Stimulated activated CD8-positive, alpha-beta memory T cell treated with anti-CD3 and anti-CD28 coated beads, Interleukin-15, amount 100 ng/mL, for 4 hours (primary cell): ENCODE measurements at regions not wholly inside any gene's neighbourhood (a gene's known extent, or its start where the extent isn't known, plus 50 kb on each side); places are given as distances from the start of the nearest gene placed in this dataset.
"Not testable (repeated sequence)": the region's sequence is repeated elsewhere in the genome, so short reads cannot be mapped to it uniquely, and the experiment has no call there.

Source experiments
- DNase-seq, 2 donors: peaks; one replicate each; pipeline ENCODE4 v3.0.0-alpha.2; 2020; ENCODE audit warnings: low read depth in 2 of 2

GRCh38 chr18:10351219-10351818, 103.1 kb upstream of the APCDD1 start:
- no peak for DNase-seq

DNA sequence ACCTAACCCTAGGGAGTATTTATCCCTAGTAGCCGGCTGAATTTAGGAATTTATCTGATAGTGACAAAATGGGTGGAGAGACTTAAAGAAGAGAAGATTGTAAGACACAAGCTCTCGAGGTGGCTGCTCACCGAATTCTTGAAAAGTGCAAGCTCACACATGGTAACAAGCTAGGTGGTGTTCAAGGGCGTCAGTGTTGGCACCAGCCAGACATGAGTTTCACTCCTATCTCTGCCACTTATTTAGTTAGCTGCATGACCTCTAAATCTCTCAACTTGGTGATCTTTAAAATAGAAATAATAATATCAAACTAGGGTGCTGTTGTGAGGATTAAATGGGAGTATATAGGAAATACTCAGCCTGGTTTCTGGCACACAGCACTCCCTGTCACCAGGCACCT, 102.6 kb upstream of the APCDD1 start:
- DNase-seq: no peak

DNA sequence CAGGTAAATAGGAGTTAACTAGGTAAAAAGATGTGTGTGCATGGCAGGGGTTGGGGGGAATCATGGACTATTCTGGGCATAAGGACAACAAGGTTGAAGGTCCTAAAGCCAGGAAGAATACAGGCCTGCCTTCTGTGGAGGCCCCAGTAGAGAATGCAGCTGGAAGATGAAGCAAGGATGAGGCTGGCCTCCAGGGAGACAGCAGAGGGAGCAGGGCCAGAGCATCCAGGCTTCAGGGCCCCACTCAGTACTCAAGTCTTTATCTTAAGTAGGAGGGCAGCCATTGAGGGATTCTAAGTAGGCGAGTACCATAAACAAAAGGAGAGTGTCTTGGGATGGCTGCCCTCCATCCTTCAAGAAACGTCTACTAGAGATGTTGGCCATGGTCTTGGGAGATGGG, 101.8 kb upstream of the APCDD1 start:
- no peak for DNase-seq

DNA sequence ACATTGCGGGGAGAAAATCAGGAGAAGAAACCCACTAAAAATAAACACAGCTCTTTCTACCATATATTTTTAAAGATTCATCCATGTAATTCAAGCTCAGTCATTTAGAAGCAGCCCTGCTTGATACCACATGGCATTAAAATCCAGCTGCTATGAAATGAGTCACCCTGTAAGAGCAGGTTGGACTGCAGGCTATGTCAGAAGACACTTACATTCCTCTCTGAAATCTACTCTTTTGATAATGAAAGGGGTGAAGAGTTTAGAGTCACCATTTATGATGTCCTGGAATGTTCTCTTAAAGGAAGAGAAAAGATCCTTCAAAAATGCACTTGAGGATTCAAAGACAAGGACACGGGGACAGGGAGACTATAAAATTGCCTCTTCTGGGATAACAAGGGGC, 100.6 kb upstream of the APCDD1 start:
- no peak for DNase-seq

GRCh38 chr18:10354241-10354811, 100.1 kb upstream of the APCDD1 start:
- DNase-seq: no peak

- no peak for DNase-seq
These were observed 99.5 kb upstream of the APCDD1 start for GRCh38 chr18:10354890-10355289.

- not testable (repeated sequence) for DNase-seq
These were observed 97.4 kb upstream of the APCDD1 start for GRCh38 chr18:10356999-10357398.

GRCh38 chr18:10361660-10362059, 92.8 kb upstream of the APCDD1 start:
- no peak for DNase-seq

DNA sequence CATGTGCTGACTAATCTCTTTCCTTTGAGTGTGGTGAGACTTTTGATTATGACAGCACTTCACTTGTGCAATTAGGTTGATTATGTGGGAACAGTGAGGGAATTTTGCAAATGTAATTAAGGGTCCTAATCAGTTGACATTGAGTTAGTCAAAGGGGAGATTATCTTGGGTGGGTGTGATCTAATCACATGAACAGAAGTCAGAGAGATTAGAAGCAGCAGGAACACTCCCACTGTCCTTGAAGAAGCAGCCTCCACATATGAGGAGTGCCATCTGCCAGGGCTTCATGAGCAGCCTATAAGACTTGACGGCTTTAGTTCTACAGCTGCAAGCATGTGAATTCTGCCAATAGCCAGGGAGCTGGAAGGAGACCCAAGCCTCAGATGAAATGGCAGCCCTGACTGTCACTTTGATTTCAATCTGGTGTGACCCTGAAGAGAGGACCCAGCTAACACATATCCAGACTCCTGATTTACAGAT, 89.4 kb upstream of the APCDD1 start:
- DNase-seq: no peak

DNA sequence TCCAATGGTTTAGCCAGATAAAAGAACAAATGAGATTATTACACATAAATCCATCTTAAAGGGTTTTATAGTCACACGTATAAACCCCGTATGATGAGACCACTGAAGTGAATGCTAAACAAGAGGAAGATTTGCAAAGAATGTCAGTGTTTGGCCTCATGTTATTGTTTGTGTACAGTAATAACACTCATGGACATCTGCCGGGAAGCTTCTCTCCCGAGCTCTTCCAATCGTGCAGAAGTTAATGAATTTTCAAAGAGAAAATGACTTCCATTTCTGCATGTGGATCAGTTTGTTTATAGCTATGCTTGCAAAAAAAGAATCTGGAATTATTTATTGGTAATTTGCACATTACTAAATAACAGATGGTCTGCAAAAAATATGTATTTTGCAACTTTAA, 88.5 kb upstream of the APCDD1 start:
- no peak for DNase-seq

DNA sequence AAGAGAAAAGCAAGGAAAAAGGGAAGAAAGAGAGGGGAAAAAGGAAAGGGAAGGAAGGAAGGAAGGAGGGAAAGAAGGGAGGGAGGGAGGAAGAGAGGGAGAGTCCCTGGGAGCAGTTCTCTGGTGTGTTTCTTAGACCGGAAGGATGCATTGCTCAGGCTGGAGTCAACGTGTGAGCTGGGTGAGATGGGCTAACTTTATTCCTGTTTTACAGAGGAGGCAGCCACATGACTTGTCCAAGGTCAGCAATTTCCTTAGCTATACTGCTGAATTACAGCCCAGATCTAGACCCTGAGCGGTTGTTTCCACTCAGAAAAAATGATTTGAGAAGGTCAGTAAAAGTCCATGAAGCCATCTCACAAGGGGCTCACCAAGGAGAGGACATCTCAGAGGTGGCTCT, 86.6 kb upstream of the APCDD1 start:
- DNase-seq: no peak

DNA sequence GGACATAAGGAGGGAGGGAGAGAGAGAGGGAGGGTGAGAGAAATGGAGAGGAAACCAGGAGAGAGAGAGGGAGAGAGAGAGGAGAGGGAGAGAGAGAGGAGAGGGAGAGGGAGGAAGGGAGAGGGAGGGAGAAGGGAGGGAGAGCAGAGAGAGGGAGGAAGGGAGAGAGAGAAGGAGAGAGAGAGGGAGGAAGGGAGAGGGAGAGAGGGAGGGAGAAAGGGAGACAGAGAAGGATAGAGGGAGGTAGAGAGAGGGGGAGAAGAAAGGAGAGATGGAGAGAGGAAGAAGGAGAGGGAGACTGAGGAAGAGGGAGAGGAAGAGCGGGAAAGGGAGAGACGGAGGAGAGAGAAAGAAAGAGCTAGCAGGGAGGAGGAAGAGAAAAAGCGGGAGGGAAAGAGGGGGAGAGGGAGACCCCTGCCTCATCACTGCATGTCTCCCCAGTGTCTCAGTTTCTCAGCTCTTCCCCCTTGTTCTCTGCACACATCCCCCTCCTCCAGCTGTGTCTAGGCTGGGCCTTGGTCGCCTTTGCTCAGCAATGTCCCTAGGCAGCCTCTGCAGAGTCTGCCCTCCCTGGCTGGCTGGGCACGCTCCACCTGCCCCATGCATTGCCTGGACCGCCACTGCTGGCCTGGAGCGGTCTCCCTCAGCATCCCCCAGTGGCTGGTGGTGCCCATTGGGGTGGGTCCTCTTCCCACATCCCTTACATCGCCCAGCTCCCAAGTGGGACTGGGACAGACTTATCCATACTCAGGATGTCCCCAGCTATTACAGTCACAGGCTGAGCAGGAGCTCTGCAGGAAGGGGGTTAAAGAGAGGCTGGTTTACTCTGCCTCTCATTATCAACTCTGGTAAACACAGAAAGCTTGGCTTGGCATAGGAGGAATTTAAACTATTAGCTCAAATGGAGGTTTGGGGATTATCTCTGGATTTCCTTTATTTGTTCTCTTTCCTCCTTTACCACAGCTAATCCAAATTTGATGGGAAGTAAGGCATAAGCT, 85.7 kb upstream of the APCDD1 start:
- DNase-seq: no peak

- no peak for DNase-seq
These were observed 83.7 kb upstream of the APCDD1 start for GRCh38 chr18:10370716-10371115.

DNA sequence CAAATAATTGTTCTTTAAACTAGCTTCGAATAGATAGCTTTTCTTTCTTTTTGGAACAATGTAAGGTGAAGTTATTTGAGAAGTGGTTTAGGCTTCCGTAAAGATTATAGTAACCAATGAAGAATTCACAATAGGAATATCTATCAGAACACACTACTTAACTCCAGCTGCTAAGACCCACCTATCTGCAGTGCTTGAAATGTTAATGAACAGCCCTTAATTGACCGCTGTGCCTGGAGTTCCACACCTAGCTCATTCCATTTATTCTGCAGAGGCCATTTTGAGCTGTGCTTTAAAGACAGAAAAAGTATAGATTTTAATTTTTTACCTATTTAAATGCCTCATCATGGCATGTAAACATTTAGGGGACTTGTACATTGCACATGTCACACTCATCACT, 83.3 kb upstream of the APCDD1 start:
- DNase-seq: no peak

- DNase-seq: no peak
These were observed 80.2 kb upstream of the APCDD1 start for GRCh38 chr18:10374195-10374594.

DNA sequence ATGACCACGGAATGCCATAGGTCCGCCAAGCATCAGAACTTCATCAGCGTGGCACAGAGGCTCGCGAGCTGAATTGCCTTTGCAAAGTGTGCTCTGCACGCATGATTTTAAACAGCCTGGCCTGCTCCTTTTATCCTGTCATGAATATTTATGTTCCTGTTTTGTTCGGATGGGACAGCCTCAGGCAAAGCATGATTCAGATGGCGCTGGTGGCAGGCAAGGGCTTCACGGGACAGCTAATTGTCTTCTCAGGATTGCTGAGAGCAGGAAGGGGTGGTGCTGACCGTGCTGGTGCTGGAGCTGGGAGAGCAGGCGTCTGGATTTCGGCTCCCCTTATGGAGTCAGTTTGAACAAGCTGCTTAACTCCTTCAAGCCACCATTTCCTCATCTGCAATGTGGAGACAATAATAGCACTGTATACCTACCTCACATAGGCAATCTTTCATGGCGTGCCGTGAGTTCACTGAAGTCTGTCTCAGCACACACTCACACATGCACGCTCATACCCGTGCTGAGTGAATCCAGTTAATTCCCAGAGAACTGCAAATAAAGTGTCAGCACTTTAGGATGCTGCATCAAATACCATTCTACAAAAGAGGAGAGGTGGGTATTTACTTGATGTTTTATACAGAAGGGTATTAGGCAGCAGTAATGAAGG, 79.7 kb upstream of the APCDD1 start:
- DNase-seq: no peak

- DNase-seq: no peak
These were observed 77.7 kb upstream of the APCDD1 start for GRCh38 chr18:10376731-10377130.

- no peak for DNase-seq
These were observed 76.5 kb upstream of the APCDD1 start for GRCh38 chr18:10377956-10378355.

GRCh38 chr18:10378688-10379420, 75.6 kb upstream of the APCDD1 start:
- DNase-seq: no peak

- DNase-seq: no peak
These were observed 74.9 kb upstream of the APCDD1 start for GRCh38 chr18:10379522-10379921.

DNA sequence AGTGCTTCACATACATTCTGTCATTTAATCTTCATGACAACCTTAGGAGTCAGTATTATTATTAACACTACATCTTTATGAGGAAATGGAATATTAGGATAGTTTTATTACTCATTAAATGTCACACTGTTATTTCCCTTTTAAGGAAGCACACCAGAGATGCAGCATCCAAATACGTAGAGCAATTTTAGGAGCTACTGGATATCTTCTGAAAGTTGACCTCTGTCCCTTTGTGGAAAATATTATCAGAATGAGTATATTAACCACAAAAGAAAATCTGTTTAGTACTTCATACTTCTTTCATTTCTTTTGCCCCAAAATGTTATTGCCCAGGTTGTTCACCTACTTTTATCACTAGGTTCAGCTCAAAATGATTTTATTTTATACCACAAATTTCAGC, 72.9 kb upstream of the APCDD1 start:
- DNase-seq: no peak

GRCh38 chr18:10381951-10382350, 72.5 kb upstream of the APCDD1 start:
- DNase-seq: no peak
